ENCODE measurements at regions not wholly inside any gene's neighbourhood (a gene's known extent, or its start where the extent isn't known, plus 50 kb on each side); places are given as distances from the start of the nearest gene placed in this dataset.

DNA sequence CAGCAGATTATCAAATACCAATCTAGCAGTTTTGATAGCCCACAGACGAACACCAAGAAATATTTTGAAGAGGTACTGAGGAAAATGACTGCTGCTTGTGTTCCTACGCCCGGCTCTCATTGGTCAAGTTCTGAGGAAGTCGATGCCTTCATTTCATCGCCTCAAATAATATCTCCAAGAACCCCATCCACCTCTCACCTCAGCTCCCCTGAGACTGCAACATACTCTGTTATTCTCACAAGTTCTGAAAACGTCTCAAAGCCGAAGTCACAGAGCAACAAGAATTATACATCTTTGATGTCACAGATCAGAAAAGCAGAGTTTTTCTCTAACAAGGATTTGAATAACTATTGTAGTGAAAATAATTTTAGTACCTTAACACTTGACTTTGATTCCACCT is 55.5 kb upstream of the BCAT1 start:
- TF ChIP-seq, protein P1, sequence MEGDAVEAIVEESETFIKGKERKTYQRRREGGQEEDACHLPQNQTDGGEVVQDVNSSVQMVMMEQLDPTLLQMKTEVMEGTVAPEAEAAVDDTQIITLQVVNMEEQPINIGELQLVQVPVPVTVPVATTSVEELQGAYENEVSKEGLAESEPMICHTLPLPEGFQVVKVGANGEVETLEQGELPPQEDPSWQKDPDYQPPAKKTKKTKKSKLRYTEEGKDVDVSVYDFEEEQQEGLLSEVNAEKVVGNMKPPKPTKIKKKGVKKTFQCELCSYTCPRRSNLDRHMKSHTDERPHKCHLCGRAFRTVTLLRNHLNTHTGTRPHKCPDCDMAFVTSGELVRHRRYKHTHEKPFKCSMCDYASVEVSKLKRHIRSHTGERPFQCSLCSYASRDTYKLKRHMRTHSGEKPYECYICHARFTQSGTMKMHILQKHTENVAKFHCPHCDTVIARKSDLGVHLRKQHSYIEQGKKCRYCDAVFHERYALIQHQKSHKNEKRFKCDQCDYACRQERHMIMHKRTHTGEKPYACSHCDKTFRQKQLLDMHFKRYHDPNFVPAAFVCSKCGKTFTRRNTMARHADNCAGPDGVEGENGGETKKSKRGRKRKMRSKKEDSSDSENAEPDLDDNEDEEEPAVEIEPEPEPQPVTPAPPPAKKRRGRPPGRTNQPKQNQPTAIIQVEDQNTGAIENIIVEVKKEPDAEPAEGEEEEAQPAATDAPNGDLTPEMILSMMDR (conservative IDR thresholded peaks at IDR 0.05; ENCODE audit: low read length): no peak
- no peak for TF ChIP-seq EZH2phosphoT487 (IDR thresholded peaks at IDR 0.05; ENCODE audit: borderline replicate concordance, low read depth, low read length)
